Lung microvascular endothelial cell (primary cell): ENCODE measurements at regions not wholly inside any gene's neighbourhood (a gene's known extent, or its start where the extent isn't known, plus 50 kb on each side); places are given as distances from the start of the nearest gene placed in this dataset.
"Not testable (repeated sequence)": the region's sequence is repeated elsewhere in the genome, so short reads cannot be mapped to it uniquely, and the experiment has no call there.

Experiments
- DNase-seq, 2 donors: peaks; one replicate each; pipeline versions ENCODE4 v3.0.0 to v3.0.0-alpha.2; 2010; ENCODE audit warnings: low read depth in 2 of 2

DNA sequence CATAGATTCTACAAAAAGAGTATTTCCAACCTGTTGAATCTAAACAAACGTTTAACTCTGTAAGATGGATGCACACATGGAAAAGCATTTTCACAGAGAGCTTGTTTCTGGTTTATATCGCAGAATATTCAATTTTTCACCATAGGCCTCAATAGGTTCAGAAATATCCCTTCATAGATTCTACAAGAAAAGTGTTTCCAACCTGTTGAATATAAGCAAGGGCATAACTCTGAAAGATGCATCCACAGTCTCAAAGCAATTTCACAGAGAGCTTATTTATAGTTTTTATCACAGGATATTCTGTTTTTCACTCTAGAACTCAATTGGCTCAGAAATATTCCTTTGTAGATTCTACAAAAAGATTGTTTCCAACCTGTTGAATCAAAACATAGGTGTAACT is 1483.6 kb downstream of the UQCRFS1 start:
- DNase-seq = no peak

DNA sequence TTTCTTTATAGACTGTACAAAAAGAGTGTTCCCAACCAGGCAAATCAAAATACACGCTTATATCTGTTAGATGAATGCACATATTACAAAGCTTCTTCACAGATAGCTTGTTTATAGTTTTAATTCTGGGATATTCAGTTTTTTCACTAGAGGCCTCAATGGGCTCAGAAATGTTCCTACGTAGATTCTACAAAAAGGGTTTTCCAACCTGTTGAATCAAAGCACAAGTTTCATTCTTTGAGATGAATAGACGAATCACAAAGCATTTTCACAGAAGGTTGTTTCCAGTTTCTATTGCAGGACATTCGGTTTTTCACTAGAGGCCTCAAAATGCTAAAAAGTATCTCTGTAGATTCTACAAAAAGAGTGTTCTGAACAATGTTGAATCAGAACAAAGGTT is 1490.3 kb downstream of the UQCRFS1 start:
- DNase-seq = no peak

DNA sequence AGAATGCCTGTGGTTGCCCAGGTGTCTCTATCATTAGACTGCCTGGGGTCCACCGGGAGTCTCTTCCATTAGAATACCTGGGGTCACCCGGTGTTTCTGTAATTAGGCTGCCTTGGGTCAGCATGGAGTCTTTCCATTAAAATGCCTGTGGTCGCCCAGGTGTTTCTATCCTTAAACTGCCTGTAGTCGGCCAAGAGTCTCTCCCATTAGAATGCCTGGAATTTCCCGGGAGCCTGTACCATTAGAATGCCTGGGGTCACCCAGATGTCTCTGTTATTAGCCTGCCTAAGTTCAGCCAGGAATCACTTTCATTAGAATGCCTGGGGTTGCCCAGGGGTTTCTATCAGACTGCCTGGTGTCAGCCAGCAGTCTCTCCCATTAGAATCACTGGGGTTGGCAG is 1492.8 kb downstream of the UQCRFS1 start:
- no peak for DNase-seq

DNA sequence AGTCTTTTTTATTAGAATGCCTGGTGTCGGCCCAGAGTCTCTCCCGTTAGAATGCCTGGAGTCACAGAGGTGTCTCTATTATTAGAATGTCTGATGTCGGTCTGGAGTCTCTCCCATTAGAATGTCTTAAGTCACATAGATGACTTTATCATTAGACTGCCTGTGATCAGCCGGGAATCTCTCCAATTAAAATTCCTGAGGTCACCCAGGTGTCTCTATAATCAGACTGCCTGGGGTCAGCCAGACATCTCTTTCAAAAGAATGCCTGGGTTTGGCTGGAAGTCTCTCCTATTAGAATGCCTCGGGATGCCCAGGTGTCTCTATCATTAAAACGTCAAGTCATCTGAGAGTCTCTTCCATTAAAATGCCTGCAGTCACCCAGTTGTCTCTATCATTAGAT is 1493.9 kb downstream of the UQCRFS1 start:
- no peak for DNase-seq

DNA sequence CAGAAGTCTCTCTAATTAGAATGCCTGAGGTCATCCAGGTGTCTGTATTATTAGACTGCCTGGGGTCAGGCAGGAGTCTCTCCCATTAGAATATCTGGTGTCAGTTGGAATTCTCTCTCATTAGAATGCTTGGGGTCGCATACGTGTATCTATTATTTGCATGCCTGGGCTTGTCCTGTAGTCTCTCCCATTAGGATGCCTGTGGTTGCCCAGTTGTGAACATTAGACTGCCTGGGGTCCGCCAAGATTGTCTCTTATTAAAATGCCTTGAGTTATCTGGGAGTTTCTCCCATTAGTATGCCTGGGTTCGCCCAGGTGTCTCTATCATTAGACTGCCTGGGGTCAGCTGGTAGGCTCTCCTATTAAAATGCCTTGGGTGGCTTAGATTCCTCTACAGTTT is 1494.7 kb downstream of the UQCRFS1 start:
- no peak for DNase-seq

DNA sequence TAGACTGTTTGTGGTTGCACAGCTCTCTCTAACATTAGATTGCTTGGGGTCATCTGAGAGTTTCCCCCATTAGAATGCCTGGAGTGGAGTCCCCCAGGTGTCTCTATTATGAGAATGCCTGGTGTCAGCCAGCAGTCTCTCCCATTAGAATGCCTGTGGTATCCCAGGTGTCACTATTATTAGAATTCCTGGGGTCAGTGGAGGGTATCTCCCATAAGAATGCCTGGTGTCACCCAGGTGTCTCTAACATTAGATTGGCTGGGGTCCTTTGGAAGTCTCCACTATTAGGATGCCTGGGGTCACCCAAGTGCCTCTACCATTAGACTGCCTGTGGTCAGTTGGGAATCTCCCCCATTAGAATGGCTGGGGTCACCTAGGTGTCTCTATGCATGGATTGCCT is 1495.1 kb downstream of the UQCRFS1 start:
- DNase-seq = no peak

GRCh38 chr19:27716922-27717321 is 1496.0 kb downstream of the UQCRFS1 start:
- no peak for DNase-seq

DNA sequence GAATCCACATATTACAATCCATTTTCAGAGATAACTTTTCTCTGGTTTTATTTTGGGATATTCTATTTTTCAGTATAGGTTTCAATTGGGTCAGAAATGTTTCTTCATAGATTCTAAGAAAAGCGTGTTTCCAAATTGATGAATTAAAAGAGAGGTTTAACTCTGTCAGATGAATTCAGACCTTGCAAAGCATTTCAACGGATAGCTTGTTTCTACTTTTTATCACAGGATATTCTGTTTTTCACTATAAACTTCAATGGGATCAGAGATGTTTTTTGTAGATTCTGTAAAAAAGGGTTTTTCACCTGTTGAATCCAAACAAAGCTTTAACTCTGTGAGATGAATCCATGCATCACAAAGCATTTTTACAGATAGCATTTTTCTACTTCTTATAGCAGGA is 1498.1 kb downstream of the UQCRFS1 start:
- no peak for DNase-seq

DNA sequence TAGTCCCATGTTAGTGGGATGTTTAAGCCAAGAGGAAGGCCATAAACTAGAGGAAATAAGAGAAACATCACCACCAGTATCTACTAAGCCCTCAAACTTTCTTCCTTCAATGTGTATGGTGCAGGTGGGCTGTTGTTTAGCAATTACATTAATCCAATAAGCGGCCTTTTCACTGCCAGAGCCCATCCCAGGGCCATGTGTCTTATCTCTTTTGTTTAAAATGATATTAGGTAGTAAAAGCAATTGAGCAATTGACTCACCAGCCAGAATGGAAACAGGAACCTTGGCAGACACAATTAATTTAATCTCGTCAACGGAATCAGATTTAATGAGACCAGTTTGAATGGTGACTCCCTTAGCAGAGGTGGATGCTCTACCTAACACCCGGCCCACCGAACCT is 1503.5 kb downstream of the UQCRFS1 start:
- no peak for DNase-seq

- DNase-seq = not testable (repeated sequence)
These were observed 1504.0 kb downstream of the UQCRFS1 start for GRCh38 chr19:27708986-27709385.

DNA sequence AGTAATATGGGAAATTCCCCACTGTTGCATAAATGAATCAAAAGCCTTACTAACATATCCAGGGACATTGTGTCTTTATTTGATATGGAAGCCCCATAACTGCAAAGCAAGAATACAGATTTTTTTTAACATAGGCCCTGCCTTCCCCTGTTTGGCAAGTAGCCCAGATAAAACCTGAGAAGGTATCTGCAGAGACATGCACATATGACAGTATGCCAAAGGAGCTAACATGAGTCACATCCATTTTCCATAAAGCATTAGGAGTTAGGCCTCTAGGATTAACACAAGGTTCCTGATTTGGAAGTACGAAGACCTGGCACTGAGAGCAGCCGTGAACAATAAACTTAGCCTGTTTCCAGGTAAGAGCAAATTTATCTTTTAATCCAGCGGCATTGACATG is 1505.9 kb downstream of the UQCRFS1 start:
- DNase-seq = not testable (repeated sequence)

DNA sequence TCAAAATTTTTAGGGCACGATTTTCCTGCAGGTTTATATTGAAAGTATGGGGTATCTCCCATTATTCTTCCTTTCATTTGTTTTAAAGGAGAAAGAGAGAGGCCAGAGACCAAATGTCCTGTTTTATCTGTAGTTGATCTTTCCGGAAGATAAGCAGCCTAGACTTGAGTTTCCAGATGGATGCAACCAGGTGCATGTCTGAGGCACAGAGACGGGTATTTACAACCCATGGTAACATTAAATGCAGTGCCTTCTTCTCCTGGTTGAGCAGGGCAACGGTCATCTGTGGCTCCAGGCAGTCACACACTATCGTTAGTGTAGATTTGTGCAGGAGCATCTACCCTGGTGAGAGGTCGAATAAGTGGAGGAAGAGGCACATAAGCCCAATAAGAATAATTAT is 1507.1 kb downstream of the UQCRFS1 start:
- DNase-seq = no peak

GRCh38 chr19:27694361-27695055 is 1518.4 kb downstream of the UQCRFS1 start:
- no peak for DNase-seq

DNA sequence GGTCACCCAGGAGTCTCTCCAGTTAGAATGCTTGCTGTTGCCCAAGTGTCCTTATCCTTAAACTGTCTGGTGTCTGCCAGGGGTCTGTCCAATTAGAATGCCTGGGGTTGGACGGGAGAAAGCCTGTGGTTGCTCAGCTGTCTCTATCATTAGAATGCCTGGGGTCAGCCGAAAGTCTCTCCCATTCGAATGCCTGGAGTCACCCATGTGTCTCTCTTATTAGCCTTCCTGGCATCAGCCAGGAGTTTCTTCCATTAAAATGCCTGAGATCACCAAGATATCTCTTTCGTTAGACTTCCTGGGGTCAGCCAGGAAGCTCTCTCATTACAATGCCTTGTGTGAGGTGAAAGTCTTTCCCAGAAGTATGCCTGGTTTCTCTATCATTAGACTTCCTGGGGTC is 1521.0 kb downstream of the UQCRFS1 start:
- DNase-seq = no peak

DNA sequence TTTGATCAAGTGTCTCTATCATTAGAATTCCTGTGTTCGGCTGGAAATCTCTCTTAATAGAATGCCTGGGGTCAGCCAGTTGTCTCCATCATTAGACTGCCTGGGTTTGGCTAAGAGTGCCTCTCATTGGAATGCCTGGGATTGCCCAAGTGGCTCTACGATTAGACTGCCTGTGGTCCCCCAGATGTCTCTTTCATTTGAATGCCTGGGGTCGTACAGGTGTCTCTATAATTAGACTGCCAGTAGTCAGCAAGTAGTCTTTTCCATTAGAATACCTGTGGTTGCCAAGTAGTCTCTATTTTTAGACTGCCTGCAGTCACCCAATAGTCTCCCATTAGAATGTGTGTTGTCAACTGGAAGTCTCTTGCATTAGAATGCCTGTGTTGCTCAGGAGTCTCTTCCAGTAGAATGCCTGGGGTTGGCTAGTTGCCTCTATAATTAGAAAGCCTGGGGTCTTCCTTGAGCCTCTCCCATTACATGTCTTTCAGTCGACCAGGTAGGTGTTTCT is 1523.2 kb downstream of the UQCRFS1 start:
- DNase-seq = no peak

GRCh38 chr19:27684293-27684692 is 1528.7 kb downstream of the UQCRFS1 start:
- no peak for DNase-seq

GRCh38 chr19:27681972-27682371 is 1531.0 kb downstream of the UQCRFS1 start:
- DNase-seq = no peak

DNA sequence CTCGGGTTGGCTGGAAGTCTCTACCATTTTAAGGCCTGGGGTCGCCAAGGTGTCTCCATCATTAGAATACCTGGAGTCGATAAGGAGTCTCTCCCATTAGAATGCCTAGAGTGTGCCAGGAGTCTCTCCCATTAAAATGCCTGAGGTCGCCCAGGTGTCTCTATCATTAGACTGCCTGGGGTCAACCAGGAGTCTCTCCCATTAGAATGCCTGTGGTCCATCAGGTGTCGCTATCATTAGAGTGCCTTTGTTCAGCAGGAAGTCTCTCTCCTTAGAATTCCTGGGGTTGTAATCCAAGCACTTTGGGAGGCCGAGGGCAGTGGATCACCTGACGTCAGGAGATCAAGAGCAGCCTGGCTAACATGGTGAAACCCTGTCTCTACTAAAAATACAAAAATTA is 1533.0 kb downstream of the UQCRFS1 start:
- DNase-seq = no peak

DNA sequence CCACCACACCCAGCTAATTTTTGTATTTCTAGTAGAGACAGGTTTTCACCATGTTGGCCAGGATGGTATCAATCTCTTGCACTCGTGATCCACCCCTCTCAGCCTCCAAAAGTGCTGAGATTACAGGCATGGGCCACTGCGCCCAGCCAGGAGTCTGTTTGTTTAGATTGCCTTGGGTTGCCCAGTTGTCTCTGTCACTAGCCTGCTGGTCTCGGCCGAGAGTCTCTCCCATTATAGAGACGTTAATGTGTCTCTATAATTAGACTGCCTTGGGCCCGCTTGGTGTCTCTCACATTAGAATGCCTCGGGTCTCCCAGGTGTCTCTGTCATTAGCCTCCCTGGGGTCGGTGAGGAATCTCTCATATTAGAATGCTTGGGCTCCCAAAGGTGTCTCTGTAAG is 1533.6 kb downstream of the UQCRFS1 start:
- DNase-seq = no peak

DNA sequence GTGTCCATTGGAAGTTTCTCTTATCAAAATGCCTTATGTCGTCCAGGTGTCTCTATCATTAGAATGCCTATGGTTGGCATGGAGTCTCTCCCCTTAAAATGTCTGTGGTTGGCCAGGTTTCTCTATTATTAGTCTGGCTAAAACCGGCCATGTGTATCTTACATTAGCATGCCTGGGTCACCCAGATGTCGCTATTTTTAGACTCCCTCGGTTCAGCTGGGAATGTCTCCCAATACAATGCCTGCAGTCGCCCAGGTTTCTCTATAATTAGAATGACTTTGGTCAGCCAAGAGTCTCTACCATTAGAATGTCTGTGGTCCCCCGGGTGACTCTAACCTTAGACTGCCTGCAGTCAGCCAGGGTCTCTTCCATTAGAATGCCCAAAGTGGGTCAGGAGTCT is 1536.1 kb downstream of the UQCRFS1 start:
- no peak for DNase-seq

DNA sequence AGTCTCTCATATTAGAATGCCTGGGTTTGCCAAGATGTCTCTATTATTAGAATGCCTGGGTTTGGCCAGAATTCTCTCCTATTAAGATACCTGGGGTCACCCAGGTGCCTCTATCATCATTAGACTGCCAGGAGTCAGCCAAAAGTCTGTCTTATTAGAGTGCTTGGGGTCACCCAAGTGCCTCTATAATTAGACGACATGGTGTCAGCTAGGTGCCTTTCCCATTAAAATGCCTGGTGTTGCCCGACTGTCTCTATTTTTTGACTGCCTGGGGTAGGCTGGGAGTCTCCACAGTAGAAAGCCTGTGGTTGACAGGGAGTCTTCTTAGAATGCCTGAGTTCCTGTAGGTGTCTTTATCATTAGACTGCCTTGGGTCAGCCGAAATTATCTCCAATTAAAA is 1536.6 kb downstream of the UQCRFS1 start:
- no peak for DNase-seq

DNA sequence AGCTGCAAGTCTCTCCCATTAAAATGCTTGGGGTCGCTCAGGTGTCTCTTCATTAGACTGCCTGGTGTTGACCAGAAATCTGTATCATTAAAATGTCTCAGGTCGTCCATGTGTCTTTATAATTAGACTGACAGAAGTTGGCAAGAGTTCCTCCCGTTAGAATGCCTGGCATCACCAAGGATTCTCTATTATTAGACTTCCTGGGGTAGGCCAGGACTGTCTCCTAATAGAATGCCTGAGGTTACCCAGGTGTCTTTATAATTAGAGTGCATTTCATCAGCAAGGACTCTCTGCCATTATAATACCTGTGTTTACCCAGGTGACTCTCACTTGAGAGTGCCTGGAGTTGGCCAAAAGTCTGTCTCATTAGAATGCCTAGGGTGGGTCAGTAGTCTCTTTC is 1537.2 kb downstream of the UQCRFS1 start:
- DNase-seq = no peak

- DNase-seq = no peak
These were observed 1538.2 kb downstream of the UQCRFS1 start for GRCh38 chr19:27674701-27675100.

DNA sequence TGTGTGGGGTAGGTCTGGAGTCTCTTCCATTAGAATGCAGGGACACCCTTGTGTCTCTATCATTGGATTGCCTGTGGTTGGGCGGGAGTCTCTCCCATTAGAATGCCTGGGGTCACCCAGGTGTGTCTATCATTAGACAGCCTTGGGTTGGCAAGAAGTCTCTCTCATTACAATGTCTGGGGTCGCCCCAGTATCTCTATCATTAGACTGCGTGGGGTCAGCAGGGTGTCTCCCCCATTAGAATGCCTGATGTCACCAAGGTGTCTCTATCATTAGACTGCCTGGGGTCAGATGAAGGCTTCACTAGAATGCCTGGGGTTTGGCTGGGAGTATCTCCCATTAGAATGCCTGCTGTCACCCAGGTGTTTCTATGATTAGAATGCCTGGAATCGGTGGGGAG is 1539.0 kb downstream of the UQCRFS1 start:
- no peak for DNase-seq
